ENCODE measurements at regions not wholly inside any gene's neighbourhood (a gene's known extent, or its start where the extent isn't known, plus 50 kb on each side); places are given as distances from the start of the nearest gene placed in this dataset.

GRCh38 chr12:59963546-59963945, 367.7 kb downstream of the SLC16A7 start:
- H3K4me3 ChIP-seq (ENCODE audit: low read depth, low read length) = no peak overlapping the region
- peak; percentile 14 for DNase-seq (ENCODE audit: low read depth)
- TF ChIP-seq CTCF (IDR thresholded peaks at IDR 0.05; ENCODE audit: insufficient read depth, low read depth, low read length) = no peak

DNA sequence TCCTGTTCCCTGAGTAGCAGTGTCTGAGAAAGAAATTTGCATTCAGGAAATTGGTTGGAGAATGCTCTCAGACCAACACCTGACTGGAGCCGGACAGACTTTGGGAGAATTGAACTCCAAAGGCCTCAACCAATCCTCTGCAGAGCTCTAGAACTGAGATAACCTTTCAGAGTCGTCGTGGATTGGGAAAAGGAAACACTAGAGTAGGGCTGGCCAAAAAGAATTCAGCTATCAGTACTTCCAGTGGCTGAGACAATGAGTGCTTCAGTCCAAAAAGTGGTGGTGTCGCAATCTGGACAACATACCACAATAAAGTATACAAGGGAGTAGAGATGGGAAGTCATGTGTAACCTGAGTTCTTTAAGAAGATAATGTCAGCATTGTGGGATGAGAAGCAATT, 377.1 kb downstream of the SLC16A7 start:
- peak; percentile 60 for DNase-seq (ENCODE audit: low read depth)

DNA sequence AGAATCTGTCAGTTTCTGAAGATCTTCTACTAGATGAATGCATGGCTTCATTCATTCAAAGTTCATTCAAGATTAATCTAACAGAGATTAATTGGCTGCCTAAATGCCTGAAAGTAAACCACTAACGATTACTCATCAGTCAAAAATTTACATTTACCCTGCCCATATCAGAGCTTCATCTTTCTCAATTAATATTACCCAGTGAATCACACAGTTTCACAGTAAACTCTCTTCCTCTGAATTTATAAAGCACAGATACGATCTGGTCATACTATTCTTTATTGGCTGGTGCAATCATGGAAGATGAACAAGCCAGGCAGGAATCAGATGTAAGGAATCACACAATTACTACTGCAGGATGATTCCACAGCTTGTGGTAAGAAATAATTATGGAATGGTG, 377.7 kb downstream of the SLC16A7 start:
- H3K4me3 ChIP-seq (ENCODE audit: low read depth, low read length) = no peak overlapping the region
- no peak for TF ChIP-seq CTCF (IDR thresholded peaks at IDR 0.05; ENCODE audit: insufficient read depth, low read depth, low read length)
- DNase-seq (ENCODE audit: low read depth) = peak; percentile 53

More for the DNA sequence above, 377.1 kb downstream of the SLC16A7 start:
- no peak overlapping the region for H3K4me3 ChIP-seq (ENCODE audit: low read depth, low read length)
- no peak for TF ChIP-seq CTCF (IDR thresholded peaks at IDR 0.05; ENCODE audit: insufficient read depth, low read depth, low read length)

DNA sequence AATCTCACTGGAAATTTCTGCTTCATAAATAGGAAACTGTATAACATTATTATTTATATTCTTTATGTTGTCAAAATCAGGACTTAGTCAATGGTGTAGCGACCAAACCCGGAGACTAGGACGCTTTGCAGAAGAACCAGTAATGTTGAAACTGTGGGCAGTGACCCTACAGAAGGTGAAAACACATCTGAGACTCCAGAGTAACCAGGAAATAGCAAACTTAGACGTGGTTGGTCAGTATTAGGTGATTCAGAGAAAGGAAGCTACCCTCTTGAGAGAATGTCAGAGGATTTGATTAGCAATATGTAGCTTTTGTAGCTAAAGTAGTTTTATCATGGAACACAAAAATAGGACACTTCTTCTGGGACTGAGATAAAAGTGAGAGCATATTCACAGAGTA, 381.9 kb downstream of the SLC16A7 start:
- H3K4me3 ChIP-seq (ENCODE audit: low read depth, low read length) = no peak overlapping the region
- no peak for TF ChIP-seq CTCF (IDR thresholded peaks at IDR 0.05; ENCODE audit: insufficient read depth, low read depth, low read length)
- no peak for DNase-seq (ENCODE audit: low read depth)

- TF ChIP-seq CTCF (IDR thresholded peaks at IDR 0.05; ENCODE audit: insufficient read depth, low read depth, low read length) = no peak
- DNase-seq (ENCODE audit: low read depth) = peak; percentile 7
- no peak overlapping the region for H3K4me3 ChIP-seq (ENCODE audit: low read depth, low read length)
These were observed 384.6 kb downstream of the SLC16A7 start for GRCh38 chr12:59980476-59980875.

GRCh38 chr12:59999291-59999690, 403.5 kb downstream of the SLC16A7 start:
- H3K4me3 ChIP-seq (ENCODE audit: low read depth, low read length) = no peak overlapping the region
- no peak for TF ChIP-seq CTCF (IDR thresholded peaks at IDR 0.05; ENCODE audit: insufficient read depth, low read depth, low read length)
- DNase-seq (ENCODE audit: low read depth) = no peak

- no peak for TF ChIP-seq CTCF (IDR thresholded peaks at IDR 0.05; ENCODE audit: insufficient read depth, low read depth, low read length)
- H3K4me3 ChIP-seq (ENCODE audit: low read depth, low read length) = no peak overlapping the region
- DNase-seq (ENCODE audit: low read depth) = no peak
These were observed 414.7 kb downstream of the SLC16A7 start for GRCh38 chr12:60010486-60010885.
